NCI-H748 (cell line): ENCODE measurements at regions not wholly inside any gene's neighbourhood (a gene's known extent, or its start where the extent isn't known, plus 50 kb on each side); places are given as distances from the start of the nearest gene placed in this dataset.

Source experiments
- DNase-seq: peaks from one replicate; lab custom pipeline; 2025; ENCODE audit not compliant: unreplicated experiment; lab: John Stamatoyannopoulos, UW

- DNase-seq, result no peak
Measured at GRCh38 chr20:22245139-22245538, 339.2 kb downstream of the FOXA2 start.

DNA sequence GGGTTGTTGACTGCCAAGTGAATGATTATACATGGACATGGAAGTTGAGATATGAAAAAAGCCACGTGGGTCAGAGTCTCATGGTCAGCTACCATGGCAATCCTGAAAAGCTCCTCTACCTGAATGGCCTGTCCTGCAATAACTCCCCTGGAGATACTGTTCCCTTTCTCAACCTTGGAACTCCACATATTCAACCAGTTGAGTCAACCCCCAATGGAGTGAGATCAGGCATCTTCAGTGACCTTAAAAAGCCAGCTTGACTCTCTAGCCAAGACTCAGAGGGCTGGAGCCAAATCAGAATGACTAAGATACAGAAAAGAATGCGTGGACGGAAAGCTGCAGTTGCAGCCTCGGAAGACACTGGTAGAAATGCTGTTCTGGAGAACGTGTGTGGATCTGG is 341.3 kb downstream of the FOXA2 start:
- no peak for DNase-seq

DNA sequence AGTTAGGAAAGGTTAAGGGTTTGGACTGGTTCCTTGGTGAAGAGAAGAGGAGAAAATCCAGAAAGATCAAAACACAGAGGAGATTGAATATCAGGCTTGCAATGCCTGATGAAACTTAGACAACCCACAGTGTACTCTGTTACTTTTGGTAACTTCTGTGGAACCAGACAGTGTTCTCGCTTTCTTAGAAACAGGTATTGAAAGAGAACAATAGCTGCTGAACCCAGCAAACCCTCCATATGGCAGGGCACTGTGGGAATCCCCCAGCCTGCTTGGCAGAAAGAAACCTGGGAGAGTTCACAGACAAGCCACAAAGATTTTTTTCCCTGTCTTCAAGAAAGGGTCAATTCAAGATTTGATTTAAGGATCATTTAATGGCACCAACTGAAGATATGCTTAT is 342.8 kb downstream of the FOXA2 start:
- no peak for DNase-seq

DNA sequence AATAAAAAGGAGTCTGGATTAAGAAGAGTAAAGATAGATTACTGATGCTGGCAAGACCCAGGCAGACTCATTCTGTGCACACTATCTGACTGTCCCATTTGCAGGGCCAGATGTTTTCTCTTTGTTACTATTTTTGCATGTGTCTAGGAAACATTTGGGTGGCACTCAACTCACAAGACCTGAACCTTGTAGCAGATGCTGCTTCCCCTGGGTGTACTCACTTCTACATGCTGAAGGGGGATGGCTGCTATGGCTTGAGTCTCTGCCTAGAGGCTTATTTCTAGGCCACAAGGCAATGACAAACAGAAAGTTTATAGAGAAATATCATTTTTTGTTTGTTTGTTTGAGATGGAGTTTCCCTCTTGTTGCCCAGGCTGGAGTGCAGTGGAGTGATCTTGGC is 351.4 kb downstream of the FOXA2 start:
- DNase-seq, result no peak

- DNase-seq, result no peak
Measured at GRCh38 chr20:22232473-22232872, 351.9 kb downstream of the FOXA2 start.

- DNase-seq, result no peak
Measured at GRCh38 chr20:22226849-22227700, 357.3 kb downstream of the FOXA2 start.

GRCh38 chr20:22223236-22223635 is 361.1 kb downstream of the FOXA2 start:
- no peak for DNase-seq

DNA sequence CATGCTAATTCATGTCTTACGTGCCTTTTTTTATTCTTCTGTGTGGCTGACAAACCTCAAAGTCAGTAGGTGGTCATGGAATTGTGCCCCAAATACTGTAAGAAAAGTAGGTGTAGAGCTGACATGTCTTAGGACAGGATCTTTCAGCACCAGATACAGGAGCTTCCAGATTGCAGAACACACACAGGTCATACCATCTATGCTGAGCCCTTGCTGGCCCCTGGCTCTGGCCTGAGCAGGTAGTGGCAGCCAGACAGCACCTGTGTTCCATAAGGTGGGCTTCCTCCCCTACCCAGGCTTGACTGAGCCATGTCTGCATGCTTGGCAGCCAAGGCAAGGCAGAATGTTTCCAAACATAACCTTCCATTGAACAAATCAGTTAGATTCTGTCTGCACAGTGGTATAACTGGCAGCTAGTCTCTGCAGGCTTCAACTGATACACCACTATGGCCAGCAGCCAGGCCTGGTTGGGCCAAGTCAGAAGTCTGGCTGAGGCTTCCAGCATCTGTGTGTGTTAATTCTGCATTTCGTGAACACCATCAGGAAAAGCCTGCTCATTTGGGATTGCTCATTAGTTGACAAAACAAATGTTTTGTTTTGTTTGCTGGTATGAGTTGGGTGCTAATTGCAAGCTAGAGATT is 366.5 kb downstream of the FOXA2 start:
- no peak for DNase-seq

DNA sequence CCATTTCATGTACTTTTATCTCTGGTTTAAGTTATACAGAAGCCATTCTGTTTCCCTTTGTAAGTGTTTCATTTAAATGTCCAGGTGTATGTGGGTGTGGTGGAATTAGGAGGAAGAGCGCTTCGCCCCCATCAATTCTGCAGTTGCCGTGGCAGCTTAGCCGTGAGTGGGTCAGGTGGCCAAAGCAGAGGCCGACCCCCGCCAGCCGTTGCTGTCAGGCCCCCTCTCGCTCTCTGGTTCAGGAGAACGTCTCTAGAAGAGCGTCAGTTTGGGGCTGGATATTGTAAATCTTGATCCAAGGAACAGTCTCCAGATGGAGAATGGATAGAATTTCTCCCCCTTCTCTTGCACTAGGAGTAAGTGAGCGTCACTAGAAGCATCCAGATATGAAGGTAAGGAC is 367.4 kb downstream of the FOXA2 start:
- DNase-seq, result peak; percentile 18

GRCh38 chr20:22214296-22214695 is 370.1 kb downstream of the FOXA2 start:
- DNase-seq, result no peak

DNA sequence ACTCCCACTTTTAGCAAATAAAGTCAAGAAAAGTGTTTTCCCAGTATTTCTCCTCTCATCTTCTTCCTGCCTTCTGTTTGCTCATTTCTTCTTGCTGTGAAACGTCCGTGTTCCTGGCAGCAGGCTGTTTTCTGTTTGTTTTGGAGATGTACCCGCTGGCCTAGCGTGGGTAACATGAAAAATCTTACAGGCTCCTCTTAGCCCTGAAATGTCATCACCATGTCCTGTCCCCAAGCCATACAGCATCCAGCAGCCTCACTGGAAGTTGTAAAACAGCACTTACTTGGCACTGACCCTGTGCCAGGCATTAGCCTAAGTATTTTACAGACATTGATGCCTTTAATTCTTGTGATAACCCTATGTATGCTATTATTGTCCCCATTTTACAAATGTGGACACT is 371.1 kb downstream of the FOXA2 start:
- DNase-seq, result no peak

- no peak for DNase-seq
Measured at GRCh38 chr20:22207280-22207679, 377.1 kb downstream of the FOXA2 start.

DNA sequence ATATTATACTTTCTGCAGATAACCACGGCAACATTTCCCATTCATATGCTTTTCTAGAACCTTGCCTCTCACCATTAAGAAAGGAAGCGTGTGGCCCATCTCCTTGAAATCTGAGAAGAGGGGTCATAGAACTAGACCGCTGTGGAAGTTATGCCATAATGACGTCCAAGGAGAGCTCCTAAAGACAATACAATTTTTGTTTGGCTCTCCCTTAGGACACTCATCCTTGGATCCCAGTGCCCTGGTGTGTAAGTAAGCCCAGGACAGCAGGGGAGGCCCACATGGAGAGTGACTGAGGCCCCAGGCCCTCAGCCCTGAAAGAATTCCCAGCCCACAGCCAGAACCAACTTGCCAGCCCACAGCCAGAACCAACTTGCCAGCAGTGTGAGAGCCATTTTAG is 379.6 kb downstream of the FOXA2 start:
- DNase-seq, result no peak

GRCh38 chr20:22182148-22182547 is 402.2 kb downstream of the FOXA2 start:
- DNase-seq, result no peak

GRCh38 chr20:22180244-22180643 is 404.1 kb downstream of the FOXA2 start:
- DNase-seq, result no peak

- peak; percentile 47 for DNase-seq
Measured at GRCh38 chr20:22160101-22160652, 424.2 kb downstream of the FOXA2 start.

DNA sequence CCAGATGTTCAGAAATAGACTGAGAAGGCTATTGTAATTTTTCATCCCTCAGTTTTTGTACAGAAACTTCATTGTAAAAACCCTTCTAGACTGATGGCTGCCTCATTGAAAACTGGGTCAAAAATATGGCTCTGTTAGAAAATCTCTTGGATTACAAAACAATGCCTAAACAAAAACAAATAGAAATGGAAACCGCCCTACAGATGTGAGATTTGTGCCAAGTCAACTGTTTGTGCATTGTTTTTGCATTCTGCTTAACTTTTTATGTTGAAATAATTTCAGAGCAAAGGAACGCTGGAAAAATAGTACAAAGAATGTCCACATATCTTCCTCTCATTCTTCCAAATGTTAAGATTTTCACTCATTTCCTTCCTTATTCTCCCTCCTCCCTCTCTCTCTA is 425.1 kb downstream of the FOXA2 start:
- DNase-seq, result no peak

GRCh38 chr20:22127587-22127986 is 422.1 kb downstream of the PAX1 start:
- DNase-seq, result no peak

GRCh38 chr20:22106308-22106938 is 401.0 kb downstream of the PAX1 start:
- peak; percentile 67 for DNase-seq

DNA sequence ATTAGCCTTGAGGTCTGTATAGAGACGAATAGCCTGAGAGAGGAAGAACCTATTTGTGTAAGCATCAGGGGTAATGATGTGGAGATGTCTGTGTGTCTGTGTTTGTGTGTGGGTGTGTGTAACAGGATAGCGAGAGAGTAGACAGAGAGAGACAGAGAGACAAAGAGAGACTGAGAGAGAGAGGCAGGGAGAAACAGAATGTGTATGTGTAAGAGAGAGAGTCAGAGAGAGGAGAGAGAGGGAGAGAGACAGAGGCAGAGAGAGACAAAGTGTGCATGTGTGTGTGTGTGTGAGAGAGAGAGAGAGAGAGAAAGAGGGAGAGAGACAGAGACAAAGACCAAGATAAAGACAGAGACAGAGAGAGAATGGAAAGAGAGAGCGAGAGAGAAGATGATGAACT is 396.1 kb downstream of the PAX1 start:
- no peak for DNase-seq

DNA sequence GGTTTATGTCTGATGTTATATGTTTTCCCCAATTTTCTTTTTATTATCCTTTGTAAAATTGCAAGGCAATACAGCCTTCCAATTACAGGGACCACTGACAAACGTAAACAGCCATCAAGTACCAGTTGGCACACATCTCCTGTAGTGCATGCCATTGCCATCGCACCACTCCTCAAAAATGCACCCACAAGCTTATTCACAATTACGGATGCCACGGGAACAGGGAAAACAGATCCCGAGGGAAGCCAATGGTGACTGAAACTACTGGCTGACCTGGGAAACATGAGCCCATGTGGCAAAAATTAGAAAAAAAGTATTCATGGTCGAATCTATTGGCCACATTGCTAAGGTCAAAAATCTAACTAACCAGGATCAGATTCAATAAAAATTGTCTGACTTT is 395.2 kb downstream of the PAX1 start:
- DNase-seq, result no peak

DNA sequence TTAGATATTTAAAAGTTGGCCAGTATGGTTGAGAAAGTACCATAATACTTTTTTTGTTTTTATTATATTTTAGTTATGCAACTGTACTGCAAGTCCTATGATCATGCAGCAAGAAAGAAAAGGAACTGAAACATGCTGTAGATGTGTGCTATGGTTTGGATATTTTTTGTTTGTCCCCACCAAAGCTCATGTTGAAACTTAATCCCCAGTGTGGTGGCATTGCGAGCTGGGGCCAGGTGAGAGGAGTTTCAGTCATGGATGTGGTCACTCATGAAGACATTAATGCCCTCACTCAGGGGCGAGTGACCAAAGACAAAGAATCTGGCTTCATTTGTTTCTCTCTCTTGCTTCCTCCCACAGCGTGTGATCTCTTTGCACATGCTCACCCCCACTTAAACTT is 393.9 kb downstream of the PAX1 start:
- no peak for DNase-seq
